ENCODE measurements at regions not wholly inside any gene's neighbourhood (a gene's known extent, or its start where the extent isn't known, plus 50 kb on each side); places are given as distances from the start of the nearest gene placed in this dataset.
"Not testable (repeated sequence)": the region's sequence is repeated elsewhere in the genome, so short reads cannot be mapped to it uniquely, and the experiment has no call there.

DNA sequence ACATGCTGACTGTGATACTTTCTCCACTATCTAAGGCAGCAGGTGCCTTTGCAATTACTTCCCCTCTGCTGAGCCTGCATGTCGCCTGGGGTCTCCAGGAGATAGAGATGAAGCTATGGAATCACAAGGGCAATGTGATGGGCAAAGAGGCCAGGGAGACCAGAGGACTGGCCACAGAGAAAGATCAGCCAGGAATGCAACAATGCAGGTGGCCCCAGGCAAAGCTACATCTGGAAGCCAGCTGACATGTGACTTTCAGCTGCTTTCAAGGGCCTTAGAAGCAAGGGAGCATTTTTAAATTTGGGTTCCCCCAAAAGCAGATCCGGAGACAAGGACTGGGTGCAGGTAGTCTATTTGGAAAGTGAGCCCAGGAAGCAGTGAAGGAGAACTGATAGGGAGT, 107.9 kb upstream of the SRSF6 start:
- no peak for ATAC-seq
- no peak for DNase-seq
- TF ChIP-seq, protein P1, sequence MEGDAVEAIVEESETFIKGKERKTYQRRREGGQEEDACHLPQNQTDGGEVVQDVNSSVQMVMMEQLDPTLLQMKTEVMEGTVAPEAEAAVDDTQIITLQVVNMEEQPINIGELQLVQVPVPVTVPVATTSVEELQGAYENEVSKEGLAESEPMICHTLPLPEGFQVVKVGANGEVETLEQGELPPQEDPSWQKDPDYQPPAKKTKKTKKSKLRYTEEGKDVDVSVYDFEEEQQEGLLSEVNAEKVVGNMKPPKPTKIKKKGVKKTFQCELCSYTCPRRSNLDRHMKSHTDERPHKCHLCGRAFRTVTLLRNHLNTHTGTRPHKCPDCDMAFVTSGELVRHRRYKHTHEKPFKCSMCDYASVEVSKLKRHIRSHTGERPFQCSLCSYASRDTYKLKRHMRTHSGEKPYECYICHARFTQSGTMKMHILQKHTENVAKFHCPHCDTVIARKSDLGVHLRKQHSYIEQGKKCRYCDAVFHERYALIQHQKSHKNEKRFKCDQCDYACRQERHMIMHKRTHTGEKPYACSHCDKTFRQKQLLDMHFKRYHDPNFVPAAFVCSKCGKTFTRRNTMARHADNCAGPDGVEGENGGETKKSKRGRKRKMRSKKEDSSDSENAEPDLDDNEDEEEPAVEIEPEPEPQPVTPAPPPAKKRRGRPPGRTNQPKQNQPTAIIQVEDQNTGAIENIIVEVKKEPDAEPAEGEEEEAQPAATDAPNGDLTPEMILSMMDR (IDR thresholded peaks at IDR 0.05), result no peak
- Histone ChIP-seq H3K4me1 (ENCODE audit: low read depth) (no peaks in the 10 kb centered on the region), H3K4me3 (no peak overlapping the region), H3K9me3 (no peaks in the 10 kb centered on the region), H3K36me3 (ENCODE audit: low read depth) (no peaks in the 10 kb centered on the region)
- intact Hi-C loops (cut with DNase I, micrococcal nuclease), result no loop called here

DNA sequence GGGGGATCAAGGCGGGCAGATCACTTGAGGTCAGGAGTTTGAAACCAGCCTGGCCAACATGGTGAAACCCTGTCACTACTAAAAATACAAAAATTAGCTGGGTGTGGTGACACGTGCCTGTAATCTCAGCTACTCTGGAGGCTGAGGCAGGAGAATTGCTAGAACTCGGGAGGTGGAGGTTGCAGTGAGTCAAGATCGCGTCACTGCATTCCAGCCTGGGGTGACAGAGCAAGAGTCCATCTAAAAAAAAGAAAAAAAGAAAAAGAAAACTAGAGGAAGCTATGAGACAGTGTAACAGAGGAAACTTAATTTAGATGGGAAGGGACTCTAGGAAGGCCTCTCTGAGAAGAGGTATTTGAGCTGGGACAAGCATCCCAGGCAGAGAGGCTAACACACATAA, 109.9 kb upstream of the SRSF6 start:
- H3K36me3 ChIP-seq (ENCODE audit: low read depth); H3K9me3 ChIP-seq; H3K4me1 ChIP-seq (ENCODE audit: low read depth); ATAC-seq; DNase-seq; H3K4me3 ChIP-seq; intact Hi-C loops (cut with DNase I, micrococcal nuclease): not testable (repeated sequence)

DNA sequence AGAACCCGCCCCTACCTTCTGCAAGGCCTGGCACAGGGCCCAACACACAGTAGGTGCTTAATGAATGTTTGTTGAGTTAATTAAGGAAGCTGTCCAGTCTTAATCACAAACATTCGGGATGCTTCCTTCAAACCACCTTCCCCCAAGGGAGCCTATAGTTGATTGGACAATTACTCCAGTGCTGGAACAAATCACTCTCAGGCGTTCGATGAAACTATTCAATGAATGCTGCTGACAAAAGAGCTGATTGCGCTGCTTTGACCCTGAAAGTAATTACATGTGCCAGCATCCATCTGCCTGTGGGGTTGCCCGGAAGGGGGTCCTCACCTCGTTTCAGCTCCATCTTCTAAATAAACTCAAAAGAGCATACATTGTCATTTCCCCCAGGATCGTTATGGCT, 112.0 kb upstream of the SRSF6 start:
- no peaks in the 10 kb centered on the region for H3K9me3 ChIP-seq
- intact Hi-C loops (cut with DNase I, micrococcal nuclease), result no loop called here
- H3K4me1 ChIP-seq (ENCODE audit: low read depth), result no peaks in the 10 kb centered on the region
- ATAC-seq (no peak), DNase-seq (no peak)
- no peaks in the 10 kb centered on the region for H3K36me3 ChIP-seq (ENCODE audit: low read depth)
- no peak overlapping the region for H3K4me3 ChIP-seq
- TF ChIP-seq, protein P1 (IDR thresholded peaks at IDR 0.05), result no peak

DNA sequence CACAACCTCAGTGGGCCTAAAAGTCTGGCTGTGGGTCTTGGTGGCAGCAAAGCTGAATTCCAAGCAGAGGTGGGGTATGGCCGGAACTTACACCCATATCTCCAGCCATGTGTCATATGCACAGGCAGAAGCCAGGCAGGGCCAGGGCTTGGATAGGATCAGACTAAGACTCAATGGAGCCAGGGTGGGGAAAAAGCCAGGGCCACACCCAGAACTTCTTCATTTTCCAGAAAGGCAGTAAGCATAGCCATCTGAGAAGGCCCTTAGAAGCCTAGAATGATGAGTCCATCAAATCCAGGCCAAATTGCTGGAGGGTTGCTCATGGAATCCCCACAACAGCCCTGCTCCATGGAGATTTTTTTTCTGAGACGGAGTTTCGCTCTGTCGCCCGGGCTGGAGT, 116.2 kb upstream of the SRSF6 start:
- TF ChIP-seq, protein P1 (IDR thresholded peaks at IDR 0.05), result no peak
- H3K4me1 ChIP-seq (ENCODE audit: low read depth), result no peaks in the 10 kb centered on the region
- intact Hi-C loops (cut with DNase I, micrococcal nuclease), result no loop called here

DNA sequence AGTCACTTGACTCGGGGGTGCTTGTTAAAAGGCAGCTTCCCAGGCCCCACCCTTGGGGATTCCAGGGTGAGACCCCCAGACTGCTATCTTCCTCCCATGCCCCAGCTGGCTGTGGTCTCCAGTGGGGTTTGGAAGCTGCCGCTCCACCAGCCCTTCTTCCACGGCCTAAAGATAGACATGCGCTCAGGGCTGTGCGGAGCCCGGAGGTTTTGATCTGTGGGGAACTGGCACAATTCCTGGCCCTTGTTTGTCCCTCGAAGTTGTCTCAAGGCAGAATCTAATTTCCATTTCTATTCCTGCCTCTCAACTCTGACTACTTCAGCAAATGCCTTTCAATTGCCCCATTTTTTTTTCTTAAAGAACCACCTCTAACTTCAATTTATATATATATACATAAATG, 120.7 kb upstream of the SRSF6 start:
- TF ChIP-seq, protein P1 (IDR thresholded peaks at IDR 0.05), result no peak
- intact Hi-C loops (cut with DNase I, micrococcal nuclease), result no loop called here
- ATAC-seq (no peak), DNase-seq (no peak)
- no peak overlapping the region for H3K4me3 ChIP-seq
- H3K36me3 ChIP-seq (ENCODE audit: low read depth), result no peaks in the 10 kb centered on the region
- H3K4me1 ChIP-seq (ENCODE audit: low read depth), result no peaks in the 10 kb centered on the region
- peaks cover 26% of the 10 kb centered on the region for H3K9me3 ChIP-seq

More for the DNA sequence above, 116.2 kb upstream of the SRSF6 start:
- no peaks in the 10 kb centered on the region for H3K36me3 ChIP-seq (ENCODE audit: low read depth)
- ATAC-seq (no peak), DNase-seq (no peak)
- peaks cover 3% of the 10 kb centered on the region for H3K9me3 ChIP-seq
- H3K4me3 ChIP-seq, result no peak overlapping the region

DNA sequence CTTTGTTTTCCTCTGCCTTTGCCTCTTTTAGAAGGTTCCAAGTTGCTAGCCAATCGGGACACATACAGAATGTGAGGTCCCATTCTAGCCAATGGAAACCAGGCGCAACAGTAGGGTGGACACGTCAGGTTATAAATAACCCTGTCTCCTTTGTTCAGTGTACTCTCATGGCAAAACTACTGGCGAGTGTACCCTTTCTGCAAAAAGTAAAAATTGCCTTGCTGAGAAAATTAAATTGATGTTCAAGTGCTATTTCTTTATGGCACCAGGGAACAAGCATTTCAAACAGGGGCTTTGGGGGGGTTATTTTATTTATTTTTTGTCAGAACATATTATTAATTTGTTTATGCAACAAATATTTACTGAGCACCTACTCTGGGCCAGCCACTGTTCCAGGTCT, 123.6 kb upstream of the SRSF6 start:
- Histone ChIP-seq H3K4me1 (ENCODE audit: low read depth) (no peaks in the 10 kb centered on the region), H3K4me3 (no peak overlapping the region), H3K9me3 (peaks cover 26% of the 10 kb centered on the region), H3K36me3 (ENCODE audit: low read depth) (no peaks in the 10 kb centered on the region)
- intact Hi-C loops (cut with DNase I, micrococcal nuclease), result no loop called here
- no peak for ATAC-seq
- no peak for DNase-seq
- TF ChIP-seq, protein P1 (IDR thresholded peaks at IDR 0.05), result no peak
